A204.1 (cell line): ENCODE measurements at regions not wholly inside any gene's neighbourhood (a gene's known extent, or its start where the extent isn't known, plus 50 kb on each side); places are given as distances from the start of the nearest gene placed in this dataset.

ENCODE experiments used
- FAIRE-seq: peaks from 2 replicates; lab custom pipeline; 2012; peaks lifted over from hg19 to GRCh38; lab: Jason Lieb, UNC

DNA sequence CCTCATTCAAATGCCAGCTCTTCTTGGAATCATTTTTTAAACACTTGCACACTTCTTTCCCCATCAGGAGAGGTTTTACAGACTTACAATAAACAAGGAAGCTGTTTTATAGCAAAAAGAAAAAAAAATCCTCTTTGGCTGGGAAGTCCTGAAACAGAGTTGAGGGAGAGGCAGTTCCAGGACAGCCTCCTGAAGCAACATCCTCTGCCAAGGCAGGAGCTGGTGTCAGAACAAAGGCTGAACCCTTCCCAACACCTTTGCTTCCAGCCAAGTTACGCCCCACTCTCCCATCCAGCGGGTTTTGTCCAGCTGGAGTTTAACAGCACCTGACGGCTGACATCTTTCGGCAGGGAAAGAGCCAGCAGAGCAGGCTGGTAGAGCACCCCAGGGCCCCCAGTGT is 287.8 kb downstream of the RRAGC start:
- no peak for FAIRE-seq

DNA sequence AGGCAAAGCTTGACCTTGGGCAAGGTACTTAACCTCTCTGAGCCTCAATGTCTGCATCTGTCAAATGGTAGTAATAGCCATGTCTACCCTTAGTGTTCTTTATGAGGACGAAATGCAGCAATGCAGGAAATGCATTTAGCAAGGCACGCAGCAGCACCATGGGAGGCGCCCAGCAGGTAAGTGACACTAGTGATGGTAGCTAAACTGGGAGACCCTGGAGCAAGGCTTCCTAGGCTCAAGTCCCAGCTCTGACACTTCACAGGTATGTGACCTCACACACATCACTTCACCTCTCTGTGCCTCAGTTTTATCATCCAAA is 289.0 kb downstream of the RRAGC start:
- no peak for FAIRE-seq

DNA sequence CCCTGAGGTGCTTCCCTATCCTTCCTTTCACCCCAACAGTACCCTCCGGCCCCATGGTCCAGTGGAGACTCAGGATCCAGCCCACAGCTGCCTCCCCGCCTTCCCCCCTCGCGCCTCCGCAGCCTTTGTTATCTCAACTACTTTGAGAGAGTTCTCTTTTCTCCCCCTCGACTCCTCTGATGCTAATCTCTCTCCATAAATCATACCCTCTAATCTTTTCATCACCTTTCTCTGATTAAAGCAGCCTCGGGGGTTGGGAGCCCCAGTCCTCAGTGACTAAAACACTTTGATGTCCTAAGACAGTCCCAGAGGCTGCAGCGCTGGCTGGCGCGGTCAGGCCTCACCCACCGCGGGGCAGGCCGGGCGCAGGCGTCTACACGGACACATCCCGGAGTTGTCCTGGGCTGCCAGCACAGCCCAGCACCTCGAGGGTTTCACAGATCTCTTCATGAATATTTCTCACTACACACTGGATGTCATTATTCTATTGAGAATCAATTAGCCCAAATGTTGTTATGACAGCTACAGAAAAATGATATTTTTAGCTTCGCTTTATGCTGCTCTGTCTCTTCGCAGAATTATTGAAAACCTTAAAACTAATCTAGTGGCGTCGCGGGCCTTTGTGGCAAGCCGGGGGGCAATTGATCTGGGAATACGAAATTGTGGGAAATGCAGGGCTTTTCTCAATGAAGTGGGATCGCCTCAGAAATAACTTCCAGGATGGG is 289.5 kb downstream of the RRAGC start:
- FAIRE-seq, result no peak

DNA sequence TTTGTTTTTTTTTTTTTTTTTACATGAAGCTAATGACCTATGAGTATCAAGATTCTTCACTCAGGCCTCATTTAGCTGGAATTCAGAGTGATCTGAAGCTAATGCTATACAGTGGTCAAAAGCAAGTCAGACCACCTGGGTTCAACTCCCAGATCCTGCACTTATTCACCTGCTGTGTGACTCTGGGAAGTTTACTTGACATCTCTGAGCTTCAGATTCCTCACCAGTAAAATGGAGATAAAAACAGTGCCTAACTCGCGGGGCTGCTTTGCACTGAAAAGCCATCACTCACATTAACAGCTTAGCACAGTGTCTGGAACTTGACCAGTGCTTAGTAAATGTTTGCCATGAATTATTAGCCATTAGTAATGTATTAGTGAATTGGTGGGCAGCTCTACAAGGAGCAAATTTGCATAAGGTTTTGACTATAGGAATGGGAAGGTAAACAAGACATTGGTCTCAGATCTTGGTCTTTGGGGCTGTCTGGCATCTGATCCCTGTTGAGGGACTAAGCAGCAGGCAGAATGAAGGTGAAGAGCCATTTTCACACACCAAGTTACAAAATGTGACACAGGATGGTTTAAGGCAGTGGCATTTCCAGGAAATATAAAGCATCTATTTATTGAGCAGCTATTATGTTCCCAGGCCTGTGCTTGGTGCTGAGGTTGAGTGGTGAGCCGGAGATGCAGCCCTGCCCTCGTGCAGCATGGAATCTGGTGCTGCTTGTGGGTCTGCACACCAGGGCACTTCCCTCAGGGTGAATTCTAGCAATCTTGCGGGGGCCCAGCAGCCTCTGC is 291.3 kb downstream of the RRAGC start:
- no peak for FAIRE-seq

DNA sequence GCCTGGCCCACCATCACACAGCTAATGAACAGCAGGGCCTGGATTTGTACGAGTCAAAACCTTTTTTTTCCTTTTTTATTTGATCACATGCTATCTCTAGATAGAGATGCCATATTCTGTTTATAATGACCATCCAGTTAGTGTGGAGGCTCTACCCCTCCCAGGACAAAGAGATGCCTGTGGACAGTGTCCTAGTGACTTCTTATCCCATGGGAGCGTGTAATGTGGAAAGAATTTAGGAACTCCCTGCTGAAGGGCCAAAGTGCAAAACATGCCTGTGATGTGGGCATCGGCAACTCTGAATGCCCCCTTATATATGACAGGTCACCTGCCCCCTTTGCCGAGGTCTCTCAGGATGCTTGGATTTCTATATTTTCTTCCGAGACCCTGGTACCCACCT is 292.2 kb downstream of the RRAGC start:
- no peak for FAIRE-seq

DNA sequence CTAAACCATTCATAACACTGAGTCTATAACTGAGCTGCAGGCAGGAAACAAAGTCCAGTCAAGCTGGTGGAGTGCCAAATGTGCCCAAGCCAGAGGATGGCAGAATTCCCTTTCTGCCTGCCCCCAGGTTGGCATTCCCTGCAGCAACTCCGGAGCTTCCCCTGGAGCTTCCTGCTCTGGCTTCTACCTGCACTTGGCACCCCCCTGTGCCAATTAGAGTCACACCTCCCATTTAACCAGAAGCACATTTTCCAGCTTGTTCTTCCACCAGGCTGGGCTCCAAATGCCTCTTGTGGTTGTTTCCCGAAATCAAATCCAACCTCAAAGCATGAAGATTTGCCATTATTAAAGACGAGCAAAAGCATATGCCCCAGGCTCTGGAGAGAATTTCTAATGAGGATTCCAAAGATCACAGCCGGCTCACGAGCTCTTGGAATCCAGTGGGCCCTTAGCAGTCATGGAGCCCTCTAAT is 294.5 kb downstream of the RRAGC start:
- no peak for FAIRE-seq

DNA sequence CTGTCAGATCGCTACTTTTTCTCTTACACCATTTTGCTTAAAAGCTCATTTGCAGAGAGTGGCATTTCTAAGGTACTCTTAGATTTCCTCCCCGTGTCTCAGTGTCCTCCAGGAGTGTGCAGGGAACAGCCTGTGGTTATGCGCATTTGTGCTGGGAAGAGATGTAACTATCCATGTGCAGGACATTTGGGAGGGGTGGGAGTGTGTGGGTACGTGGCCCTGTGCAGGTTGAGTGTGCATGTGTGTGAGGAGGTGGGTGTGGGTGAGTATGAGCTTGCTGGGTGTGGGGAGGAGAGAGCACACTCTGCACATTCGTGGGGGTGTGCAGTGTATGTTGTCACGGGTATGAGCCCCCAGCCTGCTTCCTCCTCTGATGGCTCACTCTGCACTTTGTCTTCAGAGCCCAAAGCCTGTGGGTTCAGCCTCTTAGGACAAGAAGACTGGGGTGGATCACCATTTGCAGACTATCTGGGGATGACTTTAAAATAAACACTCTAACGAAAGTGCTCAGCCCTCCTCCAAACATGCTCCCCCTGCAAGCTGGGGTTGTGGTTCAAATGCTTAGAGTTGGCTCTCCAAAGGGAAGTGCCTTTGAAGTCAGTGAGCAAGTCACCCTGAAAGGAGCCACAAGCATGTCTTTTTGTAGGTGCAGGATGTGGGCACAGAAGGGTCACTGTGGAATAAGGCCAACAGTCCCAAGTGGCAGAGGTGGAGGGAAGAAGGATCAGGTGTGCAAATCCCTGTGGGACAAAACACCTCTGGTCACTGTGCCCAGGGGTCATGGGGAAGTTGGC is 295.4 kb downstream of the RRAGC start:
- FAIRE-seq, result no peak

DNA sequence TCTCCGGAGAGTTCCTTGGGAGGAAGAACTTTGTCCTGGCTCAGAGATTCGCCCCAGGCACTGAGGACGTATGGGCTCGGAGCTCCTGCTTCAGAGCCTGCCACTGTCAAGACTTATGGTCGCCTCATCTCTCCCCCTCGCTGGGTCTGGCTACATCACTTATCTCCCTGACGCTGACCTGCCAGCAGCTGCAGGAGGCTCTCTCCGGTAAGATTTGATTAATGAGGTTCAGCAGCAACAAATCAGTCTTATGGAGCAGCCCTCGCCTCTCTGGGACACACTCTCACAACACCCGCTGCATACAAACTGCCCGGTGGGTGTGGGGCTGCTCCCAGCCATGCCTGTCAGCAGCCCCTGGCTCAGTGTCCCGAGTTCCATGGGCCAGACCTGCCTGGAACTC is 297.8 kb downstream of the RRAGC start:
- FAIRE-seq, result no peak

DNA sequence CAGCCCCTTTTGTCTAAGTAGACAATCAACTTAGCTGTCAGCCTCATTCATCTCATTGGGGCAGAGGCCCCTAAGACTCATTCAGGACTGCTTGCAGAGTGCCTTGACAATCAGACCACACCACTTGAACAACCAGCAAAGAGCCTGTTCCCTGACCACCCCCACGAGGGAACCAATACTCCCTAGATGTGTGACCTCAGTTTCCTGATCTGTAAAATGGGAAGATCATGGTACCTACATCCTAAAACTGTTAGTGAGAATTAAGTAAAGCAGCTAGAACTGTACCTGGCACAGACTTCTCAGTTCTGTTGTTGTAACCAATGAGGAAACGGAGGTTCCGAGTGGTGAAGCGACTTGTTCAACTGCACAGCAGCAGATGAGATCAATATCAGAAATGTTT is 298.5 kb downstream of the RRAGC start:
- FAIRE-seq, result no peak

DNA sequence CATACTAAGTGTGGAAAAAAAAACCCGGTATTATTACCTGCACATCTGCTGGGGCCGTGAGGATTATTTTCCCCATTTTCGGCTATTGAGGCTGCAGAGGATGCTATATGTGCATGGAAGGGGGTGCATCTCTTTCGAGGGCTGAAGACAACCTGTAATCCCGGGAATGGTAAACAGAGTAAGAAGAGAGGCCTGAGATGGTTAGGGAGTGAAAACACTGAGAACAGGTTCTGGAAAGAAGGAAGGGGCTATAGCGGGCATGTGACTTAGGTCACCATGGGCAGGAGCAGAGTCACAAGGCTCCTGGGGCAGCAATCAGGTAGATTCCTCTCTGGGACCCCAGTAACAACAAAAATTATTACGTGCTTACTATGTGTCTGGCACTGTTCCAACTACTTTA is 299.1 kb downstream of the RRAGC start:
- no peak for FAIRE-seq

DNA sequence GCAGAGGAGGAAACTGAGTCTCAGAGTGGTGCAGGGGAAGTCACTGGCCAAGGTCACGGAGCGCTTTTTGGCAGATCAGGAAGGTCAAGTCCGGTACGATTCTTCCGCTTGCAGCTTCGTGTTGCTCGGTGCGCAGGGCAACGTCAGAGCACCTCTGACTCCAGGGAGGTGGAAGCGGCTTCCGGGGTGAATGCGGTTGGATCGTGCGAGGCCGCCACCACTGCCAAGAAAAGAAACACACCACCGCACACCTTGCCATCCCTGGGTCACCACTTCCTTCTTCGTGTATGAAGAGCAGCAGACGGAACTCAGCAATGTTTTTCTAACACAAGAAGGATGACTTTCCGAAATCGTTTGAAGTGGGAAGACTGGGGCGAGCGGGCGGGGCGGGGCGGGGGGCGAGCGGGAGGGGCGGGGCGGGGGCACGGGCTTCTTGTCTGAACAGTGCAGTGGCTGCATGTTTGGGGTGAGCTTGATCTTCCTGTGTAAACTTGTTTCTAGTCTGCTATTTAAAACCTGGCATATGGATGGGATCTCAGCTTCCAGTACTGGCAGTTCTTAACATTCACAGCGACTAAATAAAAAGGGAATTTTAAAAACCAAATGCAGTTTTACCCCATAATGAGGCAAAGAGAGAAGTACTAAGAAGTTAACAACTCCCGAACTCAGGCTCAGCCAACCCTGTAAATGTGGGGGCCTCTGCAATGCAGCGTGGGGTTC is 300.0 kb downstream of the RRAGC start:
- no peak for FAIRE-seq

DNA sequence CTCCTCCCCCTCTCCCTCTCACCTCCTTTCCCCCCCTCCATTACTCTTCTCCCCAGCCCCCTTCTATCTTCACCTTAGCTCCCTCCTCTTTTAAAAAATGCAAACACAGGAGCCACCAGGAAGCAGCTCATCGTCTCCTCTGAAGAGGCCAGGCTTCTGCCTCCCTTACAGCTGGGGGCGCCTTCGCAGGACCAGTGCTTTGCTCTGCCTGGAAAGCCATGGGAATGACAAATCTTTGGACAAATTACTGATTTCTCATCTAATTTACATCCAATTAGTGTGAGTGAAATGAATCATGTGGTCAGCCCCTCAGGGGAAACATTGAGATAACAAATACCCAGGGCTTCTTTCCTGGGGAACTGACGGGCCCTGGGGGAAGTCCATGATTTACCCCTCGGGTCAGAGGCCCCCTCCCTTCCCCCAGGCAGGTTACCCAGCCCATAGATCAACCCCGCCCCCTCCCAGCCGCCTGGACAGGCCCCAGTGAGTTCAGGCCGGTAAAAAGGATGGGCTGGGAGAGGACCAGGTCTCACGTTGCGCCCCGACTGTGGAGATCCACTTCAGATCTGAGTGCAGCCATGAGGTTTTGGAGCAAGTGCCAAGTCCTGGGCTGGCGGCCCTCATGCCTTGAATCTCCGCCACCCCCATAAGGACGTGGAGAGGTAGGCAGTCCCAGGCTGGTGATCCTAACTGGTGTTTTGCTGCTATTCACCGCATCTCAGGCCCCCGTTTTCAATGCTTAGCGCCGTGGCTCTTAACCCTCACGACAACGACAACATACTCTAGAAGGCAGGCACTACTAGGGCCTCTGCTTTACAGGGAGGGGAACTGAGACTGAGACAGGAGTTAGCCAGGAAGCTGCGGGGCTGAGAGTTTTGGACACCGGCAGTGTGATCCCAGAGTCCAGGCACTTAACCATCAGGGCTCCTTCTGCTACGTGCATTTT is 300.8 kb downstream of the RRAGC start:
- FAIRE-seq, result no peak

DNA sequence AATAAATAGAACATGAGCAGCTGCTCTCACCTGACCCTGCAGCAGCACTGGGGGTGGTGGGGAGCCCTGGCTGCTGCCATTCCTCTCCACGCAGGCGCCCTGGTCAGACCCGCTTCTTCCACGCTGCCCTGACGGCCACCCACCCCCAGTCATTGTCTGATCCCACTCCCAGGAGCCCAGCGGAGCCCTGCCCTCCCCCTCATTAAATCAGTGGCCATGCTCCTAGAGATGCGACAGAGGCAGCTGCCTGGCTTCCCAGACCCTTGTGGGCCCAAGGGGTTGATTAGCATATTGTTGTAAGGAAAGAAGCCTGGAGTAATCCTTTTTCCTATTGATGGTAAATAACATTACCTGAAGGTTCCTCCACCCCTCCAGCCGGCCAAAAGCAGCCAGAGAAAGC is 301.5 kb downstream of the RRAGC start:
- FAIRE-seq, result no peak

DNA sequence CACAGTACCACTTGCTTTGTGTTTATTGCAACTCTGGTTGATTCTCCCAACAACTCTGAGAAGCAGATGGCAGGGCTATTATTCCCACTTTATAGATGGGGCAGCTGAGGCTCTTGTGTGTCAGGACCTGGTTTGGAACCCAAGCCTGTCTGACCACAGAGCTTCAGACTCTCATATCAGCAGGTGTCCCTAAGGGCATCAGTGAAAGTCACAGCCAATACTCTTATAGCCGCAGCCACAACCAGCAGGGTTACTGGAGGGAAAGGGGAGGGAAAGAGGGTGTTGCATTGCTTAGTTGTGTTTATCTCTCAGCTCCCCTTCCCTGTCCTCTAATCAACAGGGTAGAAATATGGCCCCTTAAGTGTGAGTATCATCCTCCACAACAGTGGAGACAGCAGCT is 304.0 kb downstream of the RRAGC start:
- no peak for FAIRE-seq

DNA sequence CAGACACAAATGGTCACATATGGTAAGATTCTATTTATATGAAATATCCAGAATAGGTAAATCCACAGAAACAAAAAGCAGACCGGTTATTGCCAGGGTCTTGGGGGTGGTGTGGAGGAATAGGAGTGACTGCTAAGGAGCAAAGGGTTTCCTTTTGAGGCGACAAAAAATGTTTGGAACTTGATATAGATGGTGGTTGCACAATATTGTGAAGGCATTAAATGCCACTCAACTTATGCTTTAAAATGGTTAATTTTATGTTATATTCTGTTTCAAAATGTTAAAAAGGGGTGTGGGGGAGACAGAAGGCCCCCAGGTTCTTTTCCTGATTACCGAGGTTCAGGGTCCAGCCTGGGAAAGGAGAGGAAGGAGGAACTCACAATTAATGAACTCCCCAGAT is 304.4 kb downstream of the RRAGC start:
- no peak for FAIRE-seq

DNA sequence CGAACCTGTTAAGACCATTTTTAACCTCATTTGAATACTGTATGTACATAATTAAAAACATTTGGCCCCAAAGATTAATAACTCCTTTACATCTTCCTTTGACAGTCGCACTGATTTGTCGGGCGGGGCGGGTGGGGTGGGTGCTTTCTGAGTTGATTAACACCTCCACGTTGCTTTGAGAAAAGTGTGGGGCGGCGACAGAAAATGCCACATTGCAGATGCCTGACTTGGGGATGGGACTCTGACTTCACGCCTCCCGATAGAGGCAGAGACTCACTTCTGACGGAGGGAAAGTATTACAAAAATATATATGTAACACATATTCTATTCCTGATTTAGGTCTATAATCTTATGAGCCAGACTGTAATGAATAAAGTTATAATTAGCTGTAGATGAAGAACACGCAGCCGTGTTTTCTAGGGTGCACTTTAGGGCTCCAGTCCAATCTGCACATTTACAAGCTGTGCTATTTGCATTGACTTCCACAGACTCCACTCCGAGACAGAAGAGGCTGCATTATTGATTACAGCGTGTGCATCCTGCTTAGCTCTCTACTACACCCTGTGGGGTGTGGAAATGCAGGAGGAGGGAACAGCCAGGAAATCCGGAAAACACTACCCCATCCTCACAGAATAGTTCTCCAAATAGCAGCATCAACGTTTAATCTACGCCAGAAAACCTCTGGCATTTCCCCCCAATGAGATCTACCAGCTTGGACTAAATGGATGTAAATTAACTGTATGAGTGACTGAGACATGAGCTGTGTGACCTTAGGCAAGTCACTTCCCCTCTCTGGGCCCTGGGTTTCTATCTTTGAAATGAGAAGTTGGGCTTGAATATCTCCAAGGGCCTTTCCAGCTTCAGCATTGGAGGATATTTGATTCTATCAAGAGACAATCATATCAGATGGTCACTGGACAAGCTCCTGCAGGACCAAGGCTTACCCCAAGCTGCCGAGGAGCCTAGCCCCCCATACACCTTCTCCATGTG is 308.0 kb downstream of the RRAGC start:
- no peak for FAIRE-seq

DNA sequence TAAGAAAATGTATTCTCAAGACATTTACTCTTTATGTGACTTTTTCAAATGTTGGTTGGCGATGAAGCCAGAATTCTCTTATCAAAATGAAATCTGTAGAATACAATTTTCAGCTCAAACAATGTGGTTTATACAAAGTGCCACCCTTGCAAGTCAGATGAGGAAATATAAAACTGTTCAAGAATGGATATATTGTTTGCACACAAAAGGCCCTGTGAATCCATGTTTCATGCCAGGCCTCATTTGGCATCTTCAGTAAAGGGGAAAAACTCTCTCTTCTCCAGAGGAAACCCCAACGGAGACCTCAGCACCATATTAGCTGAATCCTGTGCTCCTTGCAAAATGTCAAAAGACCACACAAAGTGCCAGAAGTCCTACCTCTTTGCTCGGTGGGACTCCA is 310.4 kb downstream of the RRAGC start:
- no peak for FAIRE-seq

DNA sequence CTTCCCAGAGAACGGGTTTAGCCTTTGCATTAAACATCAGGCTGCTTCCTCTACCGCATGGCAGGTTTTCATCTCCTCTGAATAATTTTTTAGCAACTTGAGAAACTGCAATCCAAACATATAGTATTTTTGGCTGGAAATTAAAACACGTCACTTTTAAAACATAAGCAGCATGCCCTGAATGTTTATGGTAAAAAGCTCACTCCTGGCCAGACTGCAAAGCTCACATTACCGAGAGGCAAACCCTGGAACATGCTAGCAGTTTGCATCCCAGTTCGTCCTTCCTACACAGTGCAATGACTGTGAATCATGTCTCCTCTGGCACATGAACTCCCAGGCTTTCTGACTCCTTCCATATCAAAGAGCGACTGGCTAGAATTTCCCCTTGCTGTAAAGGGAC is 312.3 kb downstream of the RRAGC start:
- no peak for FAIRE-seq

DNA sequence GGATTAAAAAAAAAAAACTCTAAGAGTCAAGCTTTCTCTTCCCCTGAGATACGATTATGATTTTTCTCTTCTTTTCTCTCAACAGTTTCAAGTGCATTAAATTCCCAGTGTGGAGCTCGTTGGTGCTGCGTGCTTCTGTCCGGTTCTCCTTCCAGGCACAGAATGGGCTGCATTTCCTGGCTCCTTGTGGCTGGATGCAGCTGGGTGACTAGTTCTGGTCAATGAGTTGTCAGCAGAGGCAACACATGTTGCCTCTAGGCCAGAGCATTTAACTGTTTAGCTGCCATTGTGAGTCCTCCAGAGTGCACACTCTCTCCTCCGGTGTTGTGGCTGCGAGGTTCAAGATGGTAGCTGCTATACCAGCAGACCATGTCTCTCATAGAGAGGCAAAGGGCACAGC is 312.9 kb downstream of the RRAGC start:
- FAIRE-seq, result no peak

DNA sequence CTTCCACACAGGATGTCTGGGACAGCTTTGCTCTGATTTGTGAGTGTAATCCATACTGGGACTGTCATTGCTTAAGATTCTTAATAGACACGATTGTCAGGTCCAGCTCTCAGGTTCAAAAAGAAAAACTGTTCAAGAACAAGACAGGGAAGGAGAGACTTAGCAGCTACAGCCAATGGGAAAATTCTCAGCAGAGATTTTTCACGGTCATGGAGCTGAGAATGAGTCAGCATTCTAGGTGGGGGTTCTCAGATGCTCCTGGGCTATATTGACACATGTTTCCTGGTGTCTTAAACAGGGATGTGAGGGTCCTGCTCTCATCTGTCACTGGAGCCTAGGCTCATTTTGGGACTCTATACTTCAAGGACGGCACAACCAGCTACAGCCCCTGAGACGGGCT is 318.3 kb downstream of the RRAGC start:
- FAIRE-seq, result no peak
